Stomach smooth muscle (tissue), 2 donors: ENCODE measurements at regions not wholly inside any gene's neighbourhood (a gene's known extent, or its start where the extent isn't known, plus 50 kb on each side); places are given as distances from the start of the nearest gene placed in this dataset.
"Not testable (repeated sequence)": the region's sequence is repeated elsewhere in the genome, so short reads cannot be mapped to it uniquely, and the experiment has no call there.

ENCODE experiments used
- H3K27ac ChIP-seq: one replicate; pipeline ENCODE4 v1.7.0; 2013; ENCODE audit warnings: mild to moderate bottlenecking, low read length, inconsistent platforms
- H3K27me3 ChIP-seq, 2 donors: one replicate each; pipeline ENCODE4 v1.7.0; 2013; ENCODE audit warnings: low read length in 2 of 2; ENCODE audit not compliant: insufficient read depth in 2 of 2, control insufficient read depth in 1 of 2
- H3K36me3 ChIP-seq, 2 donors: one replicate each; pipeline ENCODE4 v1.7.0; 2013; ENCODE audit warnings: low read length in 2 of 2; ENCODE audit not compliant: control insufficient read depth in 2 of 2, insufficient read depth in 2 of 2
- H3K4me1 ChIP-seq: one replicate; pipeline ENCODE4 v1.7.0; 2013; ENCODE audit warnings: low read length; ENCODE audit not compliant: control insufficient read depth, insufficient read depth
- H3K4me3 ChIP-seq, 2 donors: one replicate each; pipeline ENCODE4 v1.7.0; 2013; ENCODE audit warnings: low read length in 2 of 2
- H3K9ac ChIP-seq, 2 donors: one replicate each; pipeline ENCODE4 v1.7.0; 2013; ENCODE audit warnings: low read length in 2 of 2, mild to moderate bottlenecking in 1 of 2
- H3K9me3 ChIP-seq, 2 donors: one replicate each; pipeline ENCODE4 v1.7.0; 2013; ENCODE audit warnings: low read length in 2 of 2; ENCODE audit not compliant: control insufficient read depth in 2 of 2
- donor health status: healthy.
- donor health status: Pancreatic carcinoma.

- Histone ChIP-seq H3K4me3 (no peak overlapping the region), H3K36me3 (no peaks in the 10 kb centered on the region), H3K4me1 (no peaks in the 10 kb centered on the region), H3K27ac (no peak overlapping the region), H3K9ac (no peak overlapping the region), H3K9me3 (no peaks in the 10 kb centered on the region), H3K27me3 (no peaks in the 10 kb centered on the region)
Measured at GRCh38 chr1:194026422-194026821, 840.0 kb upstream of the B3GALT2 start.

GRCh38 chr1:194024659-194025058 lies 838.2 kb upstream of the B3GALT2 start:
- Histone ChIP-seq H3K9ac (no peak overlapping the region), H3K4me1 (no peaks in the 10 kb centered on the region), H3K27ac (no peak overlapping the region), H3K9me3 (no peaks in the 10 kb centered on the region), H3K4me3 (no peak overlapping the region), H3K36me3 (no peaks in the 10 kb centered on the region), H3K27me3 (no peaks in the 10 kb centered on the region)

GRCh38 chr1:194014014-194014413 lies 827.6 kb upstream of the B3GALT2 start:
- H3K4me3 ChIP-seq: no peak overlapping the region

GRCh38 chr1:194013561-194013960 lies 827.1 kb upstream of the B3GALT2 start:
- Histone ChIP-seq H3K36me3 (no peaks in the 10 kb centered on the region), H3K9me3 (no peaks in the 10 kb centered on the region), H3K27me3 (no peaks in the 10 kb centered on the region), H3K9ac (no peak overlapping the region), H3K4me3 (no peak overlapping the region), H3K4me1 (no peaks in the 10 kb centered on the region), H3K27ac (no peak overlapping the region)

More at GRCh38 chr1:194014014-194014413, 827.6 kb upstream of the B3GALT2 start:
- Histone ChIP-seq H3K27me3 (no peaks in the 10 kb centered on the region), H3K27ac (no peak overlapping the region), H3K9ac (no peak overlapping the region), H3K4me1 (no peaks in the 10 kb centered on the region), H3K36me3 (no peaks in the 10 kb centered on the region), H3K9me3 (no peaks in the 10 kb centered on the region)

- no peak overlapping the region for H3K9ac ChIP-seq
- no peaks in the 10 kb centered on the region for H3K9me3 ChIP-seq
- no peaks in the 10 kb centered on the region for H3K4me1 ChIP-seq
- H3K27me3 ChIP-seq: no peaks in the 10 kb centered on the region
- H3K27ac ChIP-seq: no peak overlapping the region
- H3K4me3 ChIP-seq: no peak overlapping the region
- H3K36me3 ChIP-seq: no peaks in the 10 kb centered on the region
Measured at GRCh38 chr1:194004146-194004545, 817.7 kb upstream of the B3GALT2 start.

- H3K27me3 ChIP-seq, H3K36me3 ChIP-seq, H3K9me3 ChIP-seq, H3K27ac ChIP-seq, H3K9ac ChIP-seq, H3K4me3 ChIP-seq, H3K4me1 ChIP-seq: not testable (repeated sequence)
Measured at GRCh38 chr1:194001726-194002350, 815.4 kb upstream of the B3GALT2 start.

- H3K9me3 ChIP-seq: peaks cover 5 to 9% of the 10 kb centered on the region in 2 donors
- H3K4me3 ChIP-seq: no peak overlapping the region
- H3K27ac ChIP-seq: no peak overlapping the region
- no peak overlapping the region for H3K9ac ChIP-seq
- H3K36me3 ChIP-seq: no peaks in the 10 kb centered on the region
- no peaks in the 10 kb centered on the region for H3K4me1 ChIP-seq
- H3K27me3 ChIP-seq: no peaks in the 10 kb centered on the region
Measured at GRCh38 chr1:193988885-193989284, 802.5 kb upstream of the B3GALT2 start.

GRCh38 chr1:193979219-193979618 lies 792.8 kb upstream of the B3GALT2 start:
- H3K9me3 ChIP-seq: no peaks in the 10 kb centered on the region
- H3K27ac ChIP-seq: no peak overlapping the region
- no peak overlapping the region for H3K4me3 ChIP-seq
- no peak overlapping the region for H3K9ac ChIP-seq
- H3K36me3 ChIP-seq: no peaks in the 10 kb centered on the region
- no peaks in the 10 kb centered on the region for H3K27me3 ChIP-seq
- no peaks in the 10 kb centered on the region for H3K4me1 ChIP-seq

- H3K27ac ChIP-seq: no peak overlapping the region
- no peaks in the 10 kb centered on the region for H3K4me1 ChIP-seq
- H3K27me3 ChIP-seq: no peaks in the 10 kb centered on the region
- H3K4me3 ChIP-seq: no peak overlapping the region
- H3K9ac ChIP-seq: no peak overlapping the region
- H3K36me3 ChIP-seq: no peaks in the 10 kb centered on the region
- H3K9me3 ChIP-seq: no peaks in the 10 kb centered on the region
Measured at GRCh38 chr1:193974286-193974798, 787.9 kb upstream of the B3GALT2 start.

- Histone ChIP-seq H3K9ac (no peak overlapping the region), H3K27me3 (no peaks in the 10 kb centered on the region), H3K9me3 (no peaks in the 10 kb centered on the region), H3K27ac (no peak overlapping the region), H3K36me3 (no peaks in the 10 kb centered on the region), H3K4me1 (no peaks in the 10 kb centered on the region), H3K4me3 (no peak overlapping the region)
Measured at GRCh38 chr1:193973428-193973827, 787.0 kb upstream of the B3GALT2 start.

GRCh38 chr1:193971595-193971994 lies 785.2 kb upstream of the B3GALT2 start:
- Histone ChIP-seq H3K27ac (no peak overlapping the region), H3K36me3 (no peaks in the 10 kb centered on the region), H3K9ac (no peak overlapping the region), H3K27me3 (no peaks in the 10 kb centered on the region), H3K9me3 (no peaks in the 10 kb centered on the region), H3K4me1 (no peaks in the 10 kb centered on the region), H3K4me3 (no peak overlapping the region)
